ENCODE measurements at regions not wholly inside any gene's neighbourhood (a gene's known extent, or its start where the extent isn't known, plus 50 kb on each side); places are given as distances from the start of the nearest gene placed in this dataset.

- Histone ChIP-seq H3K9me3 (no peaks in the 10 kb centered on the region), H3K4me3 (no peak overlapping the region), H3K36me3 (replicated peaks in 1 of 2; ENCODE audit: insufficient read depth in 1 of 2, low read depth in 2 of 2) (no peaks in the 10 kb centered on the region), H3K27me3 (no peaks in the 10 kb centered on the region), H3K27ac (no peak overlapping the region), H3K4me1 (peaks cover 6% of the 10 kb centered on the region)
- 41 to 48% methylated on average over 2 of the region's 2 CpGs for WGBS, 2 donors
- no peak for DNase-seq
- ATAC-seq: no peak
- TF ChIP-seq POLR2A (IDR thresholded peaks at IDR 0.05): no peak
- TF ChIP-seq, protein P1, sequence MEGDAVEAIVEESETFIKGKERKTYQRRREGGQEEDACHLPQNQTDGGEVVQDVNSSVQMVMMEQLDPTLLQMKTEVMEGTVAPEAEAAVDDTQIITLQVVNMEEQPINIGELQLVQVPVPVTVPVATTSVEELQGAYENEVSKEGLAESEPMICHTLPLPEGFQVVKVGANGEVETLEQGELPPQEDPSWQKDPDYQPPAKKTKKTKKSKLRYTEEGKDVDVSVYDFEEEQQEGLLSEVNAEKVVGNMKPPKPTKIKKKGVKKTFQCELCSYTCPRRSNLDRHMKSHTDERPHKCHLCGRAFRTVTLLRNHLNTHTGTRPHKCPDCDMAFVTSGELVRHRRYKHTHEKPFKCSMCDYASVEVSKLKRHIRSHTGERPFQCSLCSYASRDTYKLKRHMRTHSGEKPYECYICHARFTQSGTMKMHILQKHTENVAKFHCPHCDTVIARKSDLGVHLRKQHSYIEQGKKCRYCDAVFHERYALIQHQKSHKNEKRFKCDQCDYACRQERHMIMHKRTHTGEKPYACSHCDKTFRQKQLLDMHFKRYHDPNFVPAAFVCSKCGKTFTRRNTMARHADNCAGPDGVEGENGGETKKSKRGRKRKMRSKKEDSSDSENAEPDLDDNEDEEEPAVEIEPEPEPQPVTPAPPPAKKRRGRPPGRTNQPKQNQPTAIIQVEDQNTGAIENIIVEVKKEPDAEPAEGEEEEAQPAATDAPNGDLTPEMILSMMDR (IDR thresholded peaks at IDR 0.05): no peak
- intact Hi-C loops (cut with DNase I): no loop called here
Measured at GRCh38 chr15:53462651-53463050, 296.8 kb downstream of the WDR72 start.

- Histone ChIP-seq H3K9me3 (no peaks in the 10 kb centered on the region), H3K27ac (no peak overlapping the region), H3K4me3 (no peak overlapping the region), H3K36me3 (replicated peaks in 1 of 2; ENCODE audit: insufficient read depth in 1 of 2, low read depth in 2 of 2) (no peaks in the 10 kb centered on the region), H3K4me1 (peaks cover 12% of the 10 kb centered on the region), H3K27me3 (no peaks in the 10 kb centered on the region)
- 93 to 94% methylated on average over 3 of the region's 3 CpGs for WGBS, 2 donors
- ATAC-seq (no peak), DNase-seq (no peak)
- TF ChIP-seq POLR2A (IDR thresholded peaks at IDR 0.05): no peak
- TF ChIP-seq, protein P1 (IDR thresholded peaks at IDR 0.05): no peak
- intact Hi-C loops (cut with DNase I): no loop called here
Measured at GRCh38 chr15:53461677-53462076, 297.8 kb downstream of the WDR72 start.

DNA sequence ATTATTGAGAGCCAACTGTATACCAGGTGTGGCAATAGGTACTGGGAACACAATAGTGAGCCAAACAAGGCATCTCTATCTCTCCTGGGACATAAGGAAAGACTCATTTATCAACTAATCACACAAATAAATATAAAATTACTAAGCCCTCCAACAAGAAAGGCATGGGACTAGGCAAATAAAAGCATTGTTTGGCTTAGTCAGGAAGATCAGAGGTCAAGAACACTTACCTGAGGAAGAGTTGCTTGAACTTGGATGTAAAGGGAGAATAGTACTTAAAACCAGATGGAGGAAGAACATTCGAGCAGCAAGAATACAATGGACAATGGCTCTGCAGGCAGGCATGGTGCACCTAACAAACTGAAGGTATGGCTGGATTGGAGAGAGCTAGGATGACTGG lies 300.7 kb downstream of the WDR72 start:
- Histone ChIP-seq H3K4me1 (peaks cover 27% of the 10 kb centered on the region), H3K27me3 (no peaks in the 10 kb centered on the region), H3K9me3 (no peaks in the 10 kb centered on the region), H3K36me3 (replicated peaks in 1 of 2; ENCODE audit: insufficient read depth in 1 of 2, low read depth in 2 of 2) (no peaks in the 10 kb centered on the region), H3K4me3 (no peak overlapping the region), H3K27ac (no peak overlapping the region)
- no peak for DNase-seq
- intact Hi-C loops (cut with DNase I): no loop called here
- no peak for ATAC-seq
- WGBS, 2 donors: 59 to 80% methylated on average over 1 of the region's 1 CpG
- no peak for TF ChIP-seq POLR2A (IDR thresholded peaks at IDR 0.05)
- TF ChIP-seq, protein P1 (IDR thresholded peaks at IDR 0.05): no peak

- intact Hi-C loops (cut with DNase I): no loop called here
- H3K36me3 ChIP-seq (replicated peaks in 1 of 2; ENCODE audit: insufficient read depth in 1 of 2, low read depth in 2 of 2): no peaks in the 10 kb centered on the region
- WGBS, 2 donors: 85 to 86% methylated on average over 3 of the region's 3 CpGs
- H3K27ac ChIP-seq: no peak overlapping the region
- H3K4me3 ChIP-seq: no peak overlapping the region
- no peaks in the 10 kb centered on the region for H3K27me3 ChIP-seq
- no peak for ATAC-seq
- no peak for DNase-seq
- peaks cover 36% of the 10 kb centered on the region for H3K4me1 ChIP-seq
- TF ChIP-seq POLR2A (IDR thresholded peaks at IDR 0.05): no peak
- TF ChIP-seq, protein P1 (IDR thresholded peaks at IDR 0.05): no peak
- H3K9me3 ChIP-seq: no peaks in the 10 kb centered on the region
Measured at GRCh38 chr15:53457479-53457878, 302.0 kb downstream of the WDR72 start.

GRCh38 chr15:53454843-53455721 lies 304.4 kb downstream of the WDR72 start:
- Histone ChIP-seq H3K27ac (peak overlapping the region; percentile 68 to 95 (median 88)), H3K4me1 (peaks cover 57% of the 10 kb centered on the region), H3K36me3 (replicated peaks in 1 of 2; ENCODE audit: insufficient read depth in 1 of 2, low read depth in 2 of 2) (no peaks in the 10 kb centered on the region), H3K4me3 (no peak overlapping the region), H3K9me3 (no peaks in the 10 kb centered on the region), H3K27me3 (no peaks in the 10 kb centered on the region)
- ATAC-seq (peak; percentile 70), DNase-seq (peak in 1 of 4 donors; percentile 42)
- intact Hi-C loops (cut with DNase I): no loop called here
- no peak for TF ChIP-seq POLR2A (IDR thresholded peaks at IDR 0.05)
- TF ChIP-seq, protein P1 (IDR thresholded peaks at IDR 0.05): peak in 2 of 7 experiments; percentile 1 to 2
- 15 to 18% methylated on average over 8 of the region's 8 CpGs for WGBS, 2 donors
